Transverse colon (tissue), 3 donors: ENCODE measurements at regions not wholly inside any gene's neighbourhood (a gene's known extent, or its start where the extent isn't known, plus 50 kb on each side); places are given as distances from the start of the nearest gene placed in this dataset.

ENCODE experiments used
- POLR2A ChIP-seq: fragments of 450-650 bp; IDR thresholded peaks from one replicate; pipeline ENCODE4 v1.6.1; 2016; ENCODE audit warnings: antibody characterized with exemption, mild to moderate bottlenecking, moderate library complexity
- POLR2AphosphoS5 ChIP-seq, 3 donors: sonication (generic); formaldehyde crosslinking; IDR thresholded peaks; one replicate each; pipeline ENCODE4 v1.6.1; 2016; ENCODE audit warnings: antibody characterized with exemption in 3 of 3

DNA sequence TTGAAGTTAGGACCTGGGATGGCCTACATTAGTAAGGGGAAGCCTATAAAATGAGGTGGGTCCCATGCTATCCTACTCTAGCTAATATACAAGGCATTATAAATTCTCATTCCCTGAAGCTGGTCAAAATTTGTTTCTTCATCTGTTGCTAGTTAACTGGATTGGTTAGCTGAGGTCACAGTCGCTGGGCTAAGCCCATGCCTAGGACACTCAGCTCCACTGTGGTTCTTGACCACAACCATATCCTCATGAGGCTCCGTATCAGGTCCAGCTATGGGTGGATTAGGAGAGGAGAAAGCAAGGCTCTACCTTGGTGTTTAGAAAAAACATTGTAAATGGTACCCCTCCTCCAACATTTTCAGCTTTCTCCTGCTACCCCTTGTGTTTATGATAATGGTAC lies 52.8 kb upstream of the RAI14 start:
- no peak for TF ChIP-seq POLR2AphosphoS5 (IDR thresholded peaks at IDR 0.05)
- TF ChIP-seq POLR2A, result no peak
